Endothelial cell of umbilical vein (primary cell): ENCODE measurements at regions not wholly inside any gene's neighbourhood (a gene's known extent, or its start where the extent isn't known, plus 50 kb on each side); places are given as distances from the start of the nearest gene placed in this dataset.

ENCODE experiments used
- BruUV-seq: library from RNA; stranded (reverse); fragments of 400-500 nt; replicated peaks from 2 replicates; lab custom pipeline; 2021; lab: Mats Ljungman, UMichigan
- CTCF ChIA-PET: fragments of 300-600, 350-600 bp; sonication (Branson Sonifier 250); formaldehyde crosslinking; loops from one replicate; lab custom pipeline; 2021; ENCODE audit warnings: antibody characterized with exemption, inconsistent platforms; lab: Charles Lee
- POLR2A ChIA-PET: fragments of 300-600, 350-600 bp; sonication (Branson Sonifier 250); formaldehyde crosslinking; loops from one replicate; lab custom pipeline; 2021; ENCODE audit warnings: antibody characterized with exemption, inconsistent platforms; lab: Charles Lee
- DNase-seq: peaks from one replicate; pipeline ENCODE4 v3.0.0-alpha.2; 2011; ENCODE audit warnings: low read depth, low spot score
- FAIRE-seq: peaks from 2 replicates; lab custom pipeline; 2011; peaks lifted over from hg19 to GRCh38; lab: Jason Lieb, UNC
- H2AFZ ChIP-seq: 2 replicates; pipeline ENCODE4 v1.6.0; 2012; ENCODE audit warnings: low read depth, low read length, control low read depth, inconsistent platforms
- H3K27ac ChIP-seq: 2 replicates; pipeline ENCODE4 v1.5.1; 2011; ENCODE audit warnings: low read depth, mild to moderate bottlenecking, control low read depth, low read length, moderate library complexity; ENCODE audit not compliant: insufficient read depth
- H3K27me3 ChIP-seq, 2 experiments: 2 replicates each; pipeline versions ENCODE4 v1.6.0 to v1.6.1; 2011; ENCODE audit warnings: low read length in 2 of 2, mixed read lengths in 1 of 2; ENCODE audit not compliant: control insufficient read depth in 2 of 2, insufficient read depth in 2 of 2
- H3K36me3 ChIP-seq, 2 experiments: 2 replicates in 1 of 2; 3 replicates in 1 of 2; pipeline ENCODE4 v1.5.1; 2011; ENCODE audit warnings: low read length in 2 of 2, mild to moderate bottlenecking in 1 of 2, moderate library complexity in 1 of 2; ENCODE audit not compliant: control insufficient read depth in 2 of 2, insufficient read depth in 2 of 2; ENCODE audit errors: extremely low read depth in 1 of 2
- H3K4me1 ChIP-seq: 3 replicates; pipeline ENCODE4 v1.5.1; 2011; ENCODE audit warnings: mild to moderate bottlenecking, low read length; ENCODE audit not compliant: control insufficient read depth, insufficient read depth; ENCODE audit errors: extremely low read depth
- H3K4me2 ChIP-seq: 2 replicates; pipeline ENCODE4 v1.6.1; 2011; ENCODE audit warnings: low read length, control low read depth, mixed read lengths; ENCODE audit not compliant: insufficient read depth
- H3K4me3 ChIP-seq, 3 experiments: fragments of 200-600 bp in 1 of 3; sonication (generic), shearing (Covaris generic) in 1 of 3; replicated peaks in 1 of 3; 2 replicates each; pipeline ENCODE4 v1.5.1; 2011 to 2016; ENCODE audit warnings: control low read depth in 3 of 3, low read length in 3 of 3, mild to moderate bottlenecking in 2 of 3, inconsistent platforms in 1 of 3, low read depth in 1 of 3, moderate library complexity in 1 of 3; ENCODE audit not compliant: insufficient read depth in 1 of 3
- H3K79me2 ChIP-seq: 2 replicates; pipeline ENCODE4 v1.6.0; 2012; ENCODE audit warnings: low read length, inconsistent platforms; ENCODE audit not compliant: control insufficient read depth, insufficient read depth
- H3K9ac ChIP-seq: replicated peaks from 2 replicates; pipeline ENCODE3; 2011; ENCODE audit warnings: low read length, control low read depth; ENCODE audit not compliant: insufficient read depth; ENCODE audit errors: extremely low read depth
- H3K9me1 ChIP-seq: replicated peaks from 3 replicates; pipeline ENCODE4 v1.6.0; 2011; ENCODE audit warnings: mild to moderate bottlenecking, low read length; ENCODE audit not compliant: control insufficient read depth, insufficient read depth; ENCODE audit errors: extremely low read depth
- H3K9me3 ChIP-seq: replicated peaks from 2 replicates; pipeline ENCODE4 v1.5.1; 2012; ENCODE audit warnings: low read length, inconsistent platforms; ENCODE audit not compliant: control insufficient read depth, insufficient read depth
- H4K20me1 ChIP-seq: replicated peaks from 2 replicates; pipeline ENCODE3; 2011; ENCODE audit warnings: mild to moderate bottlenecking, low read length; ENCODE audit not compliant: control insufficient read depth, insufficient read depth; ENCODE audit errors: extremely low read depth
- CTCF ChIP-seq, 2 donors: IDR thresholded peaks; 1 replicate in 1 of 2; 2 replicates in 1 of 2; pipeline ENCODE4 v1.5.1; 2011; ENCODE audit warnings: low read length in 2 of 2, mild to moderate bottlenecking in 2 of 2, moderate library complexity in 2 of 2, control low read depth in 1 of 2, inconsistent platforms in 1 of 2, low read depth in 1 of 2; ENCODE audit not compliant: insufficient read depth in 1 of 2; ENCODE audit errors: extremely low read depth in 1 of 2
- EZH2 ChIP-seq: IDR thresholded peaks from 2 replicates; pipeline ENCODE4 v1.6.1; 2012; ENCODE audit warnings: borderline replicate concordance, low read depth, mild to moderate bottlenecking, moderate library complexity, low read length, inconsistent platforms; ENCODE audit not compliant: severe bottlenecking
- FOS ChIP-seq: IDR thresholded peaks from 2 replicates; pipeline ENCODE4 v1.6.1; 2011; ENCODE audit warnings: mild to moderate bottlenecking, low read length, moderate library complexity, borderline replicate concordance; ENCODE audit not compliant: insufficient read depth
- GATA2 ChIP-seq: IDR thresholded peaks from 2 replicates; pipeline ENCODE4 v1.7.0; 2011; ENCODE audit warnings: low read depth, mild to moderate bottlenecking, moderate library complexity, mixed read lengths, low read length; ENCODE audit not compliant: insufficient read length, insufficient read depth
- JUN ChIP-seq: IDR thresholded peaks from 2 replicates; pipeline ENCODE4 v1.6.1; 2011; ENCODE audit warnings: borderline replicate concordance, low read depth; ENCODE audit not compliant: insufficient read length, insufficient read depth
- MAX ChIP-seq: IDR thresholded peaks from 2 replicates; pipeline ENCODE4 v1.6.1; 2011; ENCODE audit not compliant: insufficient read depth, insufficient read length
- MYC ChIP-seq: IDR thresholded peaks from one replicate; pipeline ENCODE4 v1.6.1; 2011; ENCODE audit warnings: mild to moderate bottlenecking, low read depth, low read length
- POLR2A ChIP-seq: IDR thresholded peaks from 2 replicates; pipeline ENCODE4 v1.6.1; 2012; ENCODE audit warnings: low read depth, mild to moderate bottlenecking, control low read depth, low read length
- POLR2AphosphoS5 ChIP-seq: IDR thresholded peaks from 2 replicates; pipeline ENCODE4 v1.6.1; 2012; ENCODE audit warnings: low read depth, mild to moderate bottlenecking, control low read depth, low read length, moderate library complexity; ENCODE audit not compliant: insufficient read depth
- dilution Hi-C: fragments of 300-500 bp; cut with MboI; formaldehyde crosslinking; loops from one replicate; pipeline ENCODE4 v1.15.0; 2019; ENCODE audit warnings: low sequenced_read_pairs; ENCODE audit not compliant: extremely low pct_ligation_motif_present
- intact Hi-C: fragments of 100-400 bp; cut with micrococcal nuclease; formaldehyde crosslinking; loops from one replicate; pipeline ENCODE4 v1.10.0; 2022

- Histone ChIP-seq H3K79me2 (no peaks in the 10 kb centered on the region), H3K27ac (no peak overlapping the region), H4K20me1 (no peaks in the 10 kb centered on the region), H3K36me3 (no peaks in the 10 kb centered on the region), H2AFZ (no peak overlapping the region), H3K9me3 (no peaks in the 10 kb centered on the region), H3K4me2 (no peak overlapping the region), H3K4me1 (no peaks in the 10 kb centered on the region), H3K9ac (no peak overlapping the region), H3K9me1 (no peaks in the 10 kb centered on the region), H3K27me3 (no peaks in the 10 kb centered on the region), H3K4me3 (no peak overlapping the region)
- dilution Hi-C loops (no loop called here), intact Hi-C loops (no loop called here)
- FAIRE-seq (no peak), DNase-seq (no peak)
- POLR2A ChIA-PET: no interaction called here
- TF ChIP-seq CTCF (IDR thresholded peaks at IDR 0.05; ENCODE audit: extremely low read depth in 1 of 2, insufficient read depth in 1 of 2, low read depth in 1 of 2, low read length in 2 of 2): no peak
- TF ChIP-seq POLR2AphosphoS5: no peak
- no peak for TF ChIP-seq JUN
- no peak for TF ChIP-seq FOS
- no peak for TF ChIP-seq POLR2A
- TF ChIP-seq EZH2: no peak
- TF ChIP-seq MYC: no peak
- TF ChIP-seq MAX: no peak
- no peak for TF ChIP-seq GATA2
- BruUV-seq: no TSS peak
- CTCF ChIA-PET: interaction anchor here (1.0 kb wide), 1 partner anchor 29 kb away, joined by 4 read pairs; no protein-coding TSS in a partner anchor
Measured at GRCh38 chr4:11565213-11565612, 136.5 kb upstream of the HS3ST1 start.
